ENCODE measurements at regions not wholly inside any gene's neighbourhood (a gene's known extent, or its start where the extent isn't known, plus 50 kb on each side); places are given as distances from the start of the nearest gene placed in this dataset.

- TF ChIP-seq CTCF (IDR thresholded peaks at IDR 0.05), result no peak
- TF ChIP-seq POLR2A (IDR thresholded peaks at IDR 0.05), result no peak
These were observed 65.6 kb upstream of the RUFY1 start for GRCh38 chr5:179484761-179485160.
